ENCODE measurements at regions not wholly inside any gene's neighbourhood (a gene's known extent, or its start where the extent isn't known, plus 50 kb on each side); places are given as distances from the start of the nearest gene placed in this dataset.
A peak's percentile ranks its signal among the peaks of the same experiment; 100 is the strongest.

DNA sequence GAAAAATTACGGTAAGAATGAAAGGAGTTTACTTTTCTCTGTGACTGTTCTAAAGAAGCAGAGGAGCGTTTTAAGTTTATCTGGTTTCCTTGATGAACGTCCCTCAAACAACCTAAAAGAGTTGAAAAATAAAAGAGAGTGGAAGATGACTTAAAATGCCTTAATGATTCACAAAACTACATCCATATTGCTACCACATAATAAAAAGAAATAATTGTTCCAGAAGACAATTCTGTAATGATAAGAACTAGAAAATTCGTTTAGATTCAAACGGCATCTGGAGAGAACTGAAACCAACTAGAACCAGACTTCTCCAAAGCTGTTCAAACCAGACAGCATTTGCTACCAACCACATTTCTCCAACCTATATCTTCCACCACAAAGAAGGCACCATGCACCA, 68.1 kb downstream of the TEKT4 start:
- Mint-ChIP-seq H3K9me3 (peaks cover 53% of the 10 kb centered on the region), H3K4me3 (no peak overlapping the region), H3K27ac (no peak overlapping the region), H3K36me3 (ENCODE audit: low read depth) (no peaks in the 10 kb centered on the region), H3K4me1 (no peaks in the 10 kb centered on the region), H3K27me3 (ENCODE audit: low read depth, poor library complexity) (peaks cover 7% of the 10 kb centered on the region)
- TF ChIP-seq, protein P1, sequence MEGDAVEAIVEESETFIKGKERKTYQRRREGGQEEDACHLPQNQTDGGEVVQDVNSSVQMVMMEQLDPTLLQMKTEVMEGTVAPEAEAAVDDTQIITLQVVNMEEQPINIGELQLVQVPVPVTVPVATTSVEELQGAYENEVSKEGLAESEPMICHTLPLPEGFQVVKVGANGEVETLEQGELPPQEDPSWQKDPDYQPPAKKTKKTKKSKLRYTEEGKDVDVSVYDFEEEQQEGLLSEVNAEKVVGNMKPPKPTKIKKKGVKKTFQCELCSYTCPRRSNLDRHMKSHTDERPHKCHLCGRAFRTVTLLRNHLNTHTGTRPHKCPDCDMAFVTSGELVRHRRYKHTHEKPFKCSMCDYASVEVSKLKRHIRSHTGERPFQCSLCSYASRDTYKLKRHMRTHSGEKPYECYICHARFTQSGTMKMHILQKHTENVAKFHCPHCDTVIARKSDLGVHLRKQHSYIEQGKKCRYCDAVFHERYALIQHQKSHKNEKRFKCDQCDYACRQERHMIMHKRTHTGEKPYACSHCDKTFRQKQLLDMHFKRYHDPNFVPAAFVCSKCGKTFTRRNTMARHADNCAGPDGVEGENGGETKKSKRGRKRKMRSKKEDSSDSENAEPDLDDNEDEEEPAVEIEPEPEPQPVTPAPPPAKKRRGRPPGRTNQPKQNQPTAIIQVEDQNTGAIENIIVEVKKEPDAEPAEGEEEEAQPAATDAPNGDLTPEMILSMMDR (IDR thresholded peaks at IDR 0.05): no peak
- DNase-seq: no peak

DNA sequence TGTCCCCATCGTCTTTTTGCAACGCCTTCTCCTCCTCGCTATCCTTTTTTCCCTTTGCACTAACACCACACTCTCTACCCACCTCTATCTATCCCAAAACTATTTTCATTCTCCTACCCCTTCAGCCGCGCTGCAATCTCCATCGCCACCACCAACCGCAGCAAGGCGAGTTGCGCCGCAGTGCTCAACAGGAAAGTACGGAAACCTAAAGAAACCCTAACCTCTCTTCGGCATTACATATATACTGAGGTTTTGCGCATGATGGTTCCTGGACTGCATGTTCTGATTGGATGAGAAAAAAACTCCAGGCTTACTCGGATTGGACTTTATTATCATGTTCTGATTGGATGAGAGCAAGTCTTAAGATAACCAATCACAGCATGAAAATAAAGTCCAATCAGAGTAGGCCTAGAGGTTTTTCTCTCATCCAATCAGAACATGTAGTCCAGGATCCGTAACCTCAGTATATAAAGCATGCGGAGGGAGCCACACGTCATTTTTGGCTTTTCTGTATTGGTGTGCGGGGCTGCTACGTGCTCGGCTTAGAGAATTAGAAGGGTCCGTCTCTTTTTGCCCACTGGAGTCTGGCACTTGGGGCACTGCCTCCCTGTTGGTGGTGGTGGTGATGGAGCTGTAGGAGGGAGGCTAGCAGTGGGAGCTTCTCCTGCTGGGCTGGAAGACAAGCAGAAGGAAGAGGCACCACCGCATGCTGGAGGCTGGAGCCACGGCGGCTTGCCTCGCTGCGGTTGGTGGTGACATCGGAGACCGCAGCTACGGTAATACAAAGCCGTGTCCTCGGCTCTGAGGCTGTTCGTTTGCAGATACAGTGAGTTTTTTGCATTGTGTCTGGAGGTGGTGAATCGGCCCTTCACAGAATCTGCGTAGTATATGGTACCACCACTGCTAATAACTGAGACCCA, 76.1 kb downstream of the TEKT4 start:
- DNase-seq: no peak
- H3K9me3 Mint-ChIP-seq: peaks cover 86% of the 10 kb centered on the region
- H3K36me3 Mint-ChIP-seq (ENCODE audit: low read depth): no peaks in the 10 kb centered on the region
- peaks cover 12% of the 10 kb centered on the region for H3K27me3 Mint-ChIP-seq (ENCODE audit: low read depth, poor library complexity)
- H3K27ac Mint-ChIP-seq: no peak overlapping the region
- TF ChIP-seq, protein P1 (IDR thresholded peaks at IDR 0.05): no peak
- no peaks in the 10 kb centered on the region for H3K4me1 Mint-ChIP-seq
- no peak overlapping the region for H3K4me3 Mint-ChIP-seq

DNA sequence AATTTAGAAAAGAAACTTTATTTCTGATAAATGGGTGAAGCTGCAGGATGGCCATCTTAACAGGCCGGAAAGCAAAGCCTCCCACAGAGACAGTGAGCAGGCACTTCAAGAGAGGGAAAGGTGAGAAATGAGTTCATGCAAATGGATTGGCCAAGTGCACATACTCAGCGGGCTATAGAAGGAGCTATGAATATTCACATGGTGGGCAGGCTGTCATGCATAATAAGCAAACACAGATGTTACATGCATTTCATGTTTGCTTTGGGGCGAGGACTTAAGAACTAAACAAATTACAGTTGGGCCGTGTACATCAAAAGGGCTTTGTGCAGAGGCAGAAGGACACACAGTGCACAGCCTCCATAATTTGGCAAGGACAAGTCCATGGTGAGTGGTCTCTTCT, 69.8 kb upstream of the MAL start:
- H3K4me1 Mint-ChIP-seq: no peaks in the 10 kb centered on the region
- H3K27ac Mint-ChIP-seq: no peak overlapping the region
- TF ChIP-seq, protein P1 (IDR thresholded peaks at IDR 0.05): no peak
- no peak for DNase-seq
- H3K36me3 Mint-ChIP-seq (ENCODE audit: low read depth): no peaks in the 10 kb centered on the region
- H3K4me3 Mint-ChIP-seq: no peak overlapping the region
- peaks cover 11% of the 10 kb centered on the region for H3K27me3 Mint-ChIP-seq (ENCODE audit: low read depth, poor library complexity)
- peaks cover 22% of the 10 kb centered on the region for H3K9me3 Mint-ChIP-seq

DNA sequence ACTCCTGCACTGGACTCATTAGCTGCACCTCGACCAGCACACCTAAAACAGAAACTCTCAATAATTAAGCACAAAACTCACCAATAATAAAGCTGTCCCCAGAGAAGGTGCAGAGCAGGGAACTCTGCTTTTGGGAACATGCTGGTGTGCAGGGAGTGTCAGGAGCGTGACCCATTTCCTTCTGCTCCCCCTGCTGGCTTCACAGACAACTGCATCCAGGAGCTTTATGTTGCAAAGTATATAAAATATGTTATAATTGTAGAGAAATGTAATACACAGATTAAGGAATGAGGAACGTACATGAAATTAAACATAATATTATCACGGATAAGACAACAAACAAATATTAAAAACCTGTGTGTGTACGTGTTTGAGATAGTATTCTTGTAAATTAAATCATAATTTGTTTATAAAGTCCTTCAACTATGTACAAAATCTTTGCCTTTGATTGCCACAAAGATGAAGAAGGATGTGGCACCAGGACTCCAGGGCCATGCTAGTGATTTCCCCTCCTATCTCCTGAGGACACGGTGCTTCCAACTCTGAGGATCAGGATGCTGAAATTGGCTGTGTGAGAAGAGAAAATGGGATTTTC, 68.6 kb upstream of the MAL start:
- no peak overlapping the region for H3K27ac Mint-ChIP-seq
- peaks cover 17% of the 10 kb centered on the region for H3K9me3 Mint-ChIP-seq
- H3K27me3 Mint-ChIP-seq (ENCODE audit: low read depth, poor library complexity): peaks cover 11% of the 10 kb centered on the region
- TF ChIP-seq, protein P1 (IDR thresholded peaks at IDR 0.05): peak; percentile 70
- H3K4me1 Mint-ChIP-seq: no peaks in the 10 kb centered on the region
- H3K4me3 Mint-ChIP-seq: no peak overlapping the region
- peak; percentile 61 for DNase-seq
- H3K36me3 Mint-ChIP-seq (ENCODE audit: low read depth): no peaks in the 10 kb centered on the region

DNA sequence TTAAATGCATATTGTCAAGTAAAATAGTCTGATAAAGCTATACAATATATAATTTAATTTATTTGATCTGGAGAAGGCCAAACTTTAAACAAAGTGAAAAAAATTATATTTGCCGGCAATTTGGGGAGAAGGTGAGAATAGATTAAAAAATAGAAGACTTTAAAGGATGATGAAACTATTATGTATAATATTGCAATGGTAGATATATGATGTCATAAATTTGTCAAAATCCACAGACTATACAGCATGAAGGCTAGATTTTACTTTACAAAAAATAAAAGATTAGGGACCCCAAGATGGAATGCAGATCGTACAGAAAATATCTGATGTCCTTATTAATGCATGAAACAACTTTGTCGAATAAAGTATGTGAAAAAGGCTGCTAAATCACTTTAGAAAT, 67.3 kb upstream of the MAL start:
- Mint-ChIP-seq H3K27me3 (ENCODE audit: low read depth, poor library complexity) (peaks cover 11% of the 10 kb centered on the region), H3K36me3 (ENCODE audit: low read depth) (no peaks in the 10 kb centered on the region), H3K9me3 (peaks cover 4% of the 10 kb centered on the region), H3K4me1 (no peaks in the 10 kb centered on the region), H3K27ac (no peak overlapping the region), H3K4me3 (no peak overlapping the region)
- DNase-seq: no peak
- TF ChIP-seq, protein P1 (IDR thresholded peaks at IDR 0.05): no peak
